ENCODE measurements at regions not wholly inside any gene's neighbourhood (a gene's known extent, or its start where the extent isn't known, plus 50 kb on each side); places are given as distances from the start of the nearest gene placed in this dataset.

DNA sequence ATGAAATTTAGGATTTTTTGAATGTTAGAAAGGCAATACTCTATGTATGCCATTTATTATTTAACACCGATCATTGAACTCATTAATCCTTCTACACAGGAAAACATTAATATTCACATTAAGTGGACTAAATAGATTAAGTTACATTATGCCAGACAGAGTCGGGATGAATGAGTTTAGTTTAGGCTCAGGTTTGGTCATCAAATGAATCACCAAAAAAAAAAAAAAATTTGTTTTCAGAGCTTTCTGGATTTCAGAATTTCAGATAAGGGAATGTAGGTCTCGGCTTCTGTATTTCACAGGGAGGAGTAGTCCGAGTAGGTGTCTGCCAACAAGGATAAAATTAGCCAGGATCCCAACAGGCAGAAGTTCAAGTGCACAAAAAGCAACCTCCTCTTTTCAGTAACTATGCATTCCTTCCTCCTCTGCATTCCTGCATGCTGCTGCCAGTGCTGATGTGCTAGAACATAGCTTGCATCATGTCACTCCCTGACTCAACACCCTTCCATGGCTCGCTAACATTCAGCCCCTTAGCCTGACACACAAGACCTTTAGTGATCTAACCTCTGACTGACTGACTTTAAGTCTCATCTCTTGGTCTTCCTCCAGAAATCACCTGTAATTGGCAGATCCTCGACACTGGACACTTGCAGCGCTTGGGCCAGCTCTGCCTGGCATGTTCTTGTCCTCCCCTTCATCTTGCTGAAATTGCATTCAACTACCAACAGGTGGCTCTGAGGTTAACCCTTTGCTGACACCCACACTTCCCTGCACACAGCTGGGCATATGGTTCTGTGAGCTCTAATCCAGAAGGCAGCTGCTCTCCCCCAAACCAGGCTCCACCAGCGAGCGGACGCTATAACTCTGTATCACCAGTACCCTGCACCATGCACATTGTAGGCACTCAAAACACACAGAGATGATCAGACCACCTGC, 145.4 kb upstream of the PROK2 start:
- peaks cover 0 to 16% of the 10 kb centered on the region in 2 donors for H3K27me3 Mint-ChIP-seq (ENCODE audit: low read depth in 2 of 2)
- no peaks in the 10 kb centered on the region for H3K4me1 Mint-ChIP-seq
- no peak overlapping the region for H3K4me3 ChIP-seq (ENCODE audit: low read length)
- WGBS (ENCODE audit: insufficient coverage) = 86% methylated on average over 9 of the region's 10 CpGs
- no peaks in the 10 kb centered on the region for H3K36me3 Mint-ChIP-seq
- H3K27me3 ChIP-seq (ENCODE audit: control insufficient read depth, insufficient read depth, low read length) = peaks cover under 1% of the 10 kb centered on the region
- TF ChIP-seq, protein P1, sequence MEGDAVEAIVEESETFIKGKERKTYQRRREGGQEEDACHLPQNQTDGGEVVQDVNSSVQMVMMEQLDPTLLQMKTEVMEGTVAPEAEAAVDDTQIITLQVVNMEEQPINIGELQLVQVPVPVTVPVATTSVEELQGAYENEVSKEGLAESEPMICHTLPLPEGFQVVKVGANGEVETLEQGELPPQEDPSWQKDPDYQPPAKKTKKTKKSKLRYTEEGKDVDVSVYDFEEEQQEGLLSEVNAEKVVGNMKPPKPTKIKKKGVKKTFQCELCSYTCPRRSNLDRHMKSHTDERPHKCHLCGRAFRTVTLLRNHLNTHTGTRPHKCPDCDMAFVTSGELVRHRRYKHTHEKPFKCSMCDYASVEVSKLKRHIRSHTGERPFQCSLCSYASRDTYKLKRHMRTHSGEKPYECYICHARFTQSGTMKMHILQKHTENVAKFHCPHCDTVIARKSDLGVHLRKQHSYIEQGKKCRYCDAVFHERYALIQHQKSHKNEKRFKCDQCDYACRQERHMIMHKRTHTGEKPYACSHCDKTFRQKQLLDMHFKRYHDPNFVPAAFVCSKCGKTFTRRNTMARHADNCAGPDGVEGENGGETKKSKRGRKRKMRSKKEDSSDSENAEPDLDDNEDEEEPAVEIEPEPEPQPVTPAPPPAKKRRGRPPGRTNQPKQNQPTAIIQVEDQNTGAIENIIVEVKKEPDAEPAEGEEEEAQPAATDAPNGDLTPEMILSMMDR (IDR thresholded peaks at IDR 0.05) = no peak
- ATAC-seq (no peak), DNase-seq (peak in 1 of 2 donors; percentile 21)
- H3K4me1 ChIP-seq (ENCODE audit: control insufficient read depth, insufficient read depth, low read length) = no peaks in the 10 kb centered on the region
- H3K4me3 Mint-ChIP-seq = no peak overlapping the region
- no peak overlapping the region for H3K27ac ChIP-seq (ENCODE audit: low read length)
- H3K27ac Mint-ChIP-seq = no peak overlapping the region
- intact Hi-C loops (cut with micrococcal nuclease) = no loop called here
- H3K36me3 ChIP-seq (ENCODE audit: control insufficient read depth, insufficient read depth, low read length) = no peaks in the 10 kb centered on the region
- H3K9me3 ChIP-seq (ENCODE audit: control insufficient read depth, insufficient read depth, low read length) = no peaks in the 10 kb centered on the region
- H3K9me3 Mint-ChIP-seq = no peaks in the 10 kb centered on the region

DNA sequence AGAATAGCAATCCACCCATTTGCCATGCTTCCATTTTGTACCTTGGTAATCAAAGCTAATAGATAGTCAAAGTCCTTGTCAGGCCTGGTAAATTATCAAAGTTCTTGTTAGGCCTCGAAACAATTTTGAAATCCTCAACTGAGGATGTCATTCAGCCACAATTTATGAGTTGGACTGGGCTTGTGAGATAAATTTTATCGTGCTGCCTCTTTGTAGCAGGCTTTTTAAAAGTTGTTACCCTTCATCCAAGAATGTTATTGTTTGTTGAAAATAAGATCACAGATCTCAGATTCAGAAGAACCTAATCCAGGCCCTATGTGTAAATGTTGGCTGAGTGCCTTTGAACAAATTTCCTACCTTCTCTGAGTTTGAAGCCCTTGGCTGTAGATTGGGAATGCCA, 143.3 kb upstream of the PROK2 start:
- DNase-seq (no peak), ATAC-seq (no peak)
- intact Hi-C loops (cut with micrococcal nuclease) = no loop called here
- Mint-ChIP-seq H3K36me3 (no peaks in the 10 kb centered on the region), H3K27me3 (ENCODE audit: low read depth in 2 of 2) (peaks cover 0 to 11% of the 10 kb centered on the region in 2 donors), H3K27ac (no peak overlapping the region), H3K9me3 (no peaks in the 10 kb centered on the region), H3K4me3 (no peak overlapping the region), H3K4me1 (no peaks in the 10 kb centered on the region)
- no peaks in the 10 kb centered on the region for H3K27me3 ChIP-seq (ENCODE audit: control insufficient read depth, insufficient read depth, low read length)
- H3K9me3 ChIP-seq (ENCODE audit: control insufficient read depth, insufficient read depth, low read length) = no peaks in the 10 kb centered on the region
- WGBS (ENCODE audit: insufficient coverage) = 64% methylated on average over 1 of the region's 2 CpGs
- H3K36me3 ChIP-seq (ENCODE audit: control insufficient read depth, insufficient read depth, low read length) = no peaks in the 10 kb centered on the region
- TF ChIP-seq, protein P1 (IDR thresholded peaks at IDR 0.05) = no peak
- no peak overlapping the region for H3K4me3 ChIP-seq (ENCODE audit: low read length)
- no peak overlapping the region for H3K27ac ChIP-seq (ENCODE audit: low read length)
- no peaks in the 10 kb centered on the region for H3K4me1 ChIP-seq (ENCODE audit: control insufficient read depth, insufficient read depth, low read length)

DNA sequence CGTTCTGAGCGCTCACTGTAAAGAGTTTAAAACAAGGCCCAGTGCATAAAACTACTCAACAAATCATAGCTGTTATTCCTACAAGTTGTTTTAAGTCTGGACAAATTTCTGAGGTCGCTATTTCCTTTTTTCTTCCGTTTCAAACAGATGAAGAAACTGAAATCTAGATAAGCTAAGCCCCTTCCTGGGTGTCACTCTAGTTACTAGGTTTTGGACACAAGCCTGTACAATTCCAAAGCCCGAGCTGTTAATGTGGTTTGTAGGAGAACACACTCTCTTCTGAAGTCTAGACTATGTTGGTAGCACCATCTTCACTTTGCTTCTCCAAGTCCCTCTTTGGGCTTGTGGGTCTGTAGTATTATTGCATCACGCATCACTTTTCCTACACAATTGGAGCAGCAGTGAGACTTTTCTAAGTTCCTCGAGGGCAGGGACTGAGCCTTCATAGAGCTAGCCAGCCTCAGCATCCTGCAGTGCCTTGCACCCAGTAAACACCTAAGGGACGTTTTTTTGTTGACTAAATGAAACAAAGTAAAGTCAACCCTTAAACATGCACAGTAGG, 142.6 kb upstream of the PROK2 start:
- Histone ChIP-seq H3K27me3 (ENCODE audit: control insufficient read depth, insufficient read depth, low read length) (no peaks in the 10 kb centered on the region), H3K36me3 (ENCODE audit: control insufficient read depth, insufficient read depth, low read length) (no peaks in the 10 kb centered on the region), H3K4me1 (ENCODE audit: control insufficient read depth, insufficient read depth, low read length) (no peaks in the 10 kb centered on the region), H3K4me3 (ENCODE audit: low read length) (no peak overlapping the region), H3K27ac (ENCODE audit: low read length) (no peak overlapping the region), H3K9me3 (ENCODE audit: control insufficient read depth, insufficient read depth, low read length) (no peaks in the 10 kb centered on the region)
- no peak overlapping the region for H3K27ac Mint-ChIP-seq
- no peak overlapping the region for H3K4me3 Mint-ChIP-seq
- intact Hi-C loops (cut with micrococcal nuclease) = no loop called here
- DNase-seq = no peak
- ATAC-seq = no peak
- H3K9me3 Mint-ChIP-seq = no peaks in the 10 kb centered on the region
- 47% methylated on average over 8 of the region's 8 CpGs for WGBS (ENCODE audit: insufficient coverage)
- no peaks in the 10 kb centered on the region for H3K4me1 Mint-ChIP-seq
- H3K36me3 Mint-ChIP-seq = no peaks in the 10 kb centered on the region
- TF ChIP-seq, protein P1 (IDR thresholded peaks at IDR 0.05) = no peak
- H3K27me3 Mint-ChIP-seq (ENCODE audit: low read depth in 2 of 2) = peaks cover 0 to 11% of the 10 kb centered on the region in 2 donors
